HG03442 (cell line): ENCODE measurements at regions not wholly inside any gene's neighbourhood (a gene's known extent, or its start where the extent isn't known, plus 50 kb on each side); places are given as distances from the start of the nearest gene placed in this dataset.
"Not testable (repeated sequence)": the region's sequence is repeated elsewhere in the genome, so short reads cannot be mapped to it uniquely, and the experiment has no call there.

Experiments used
- ATAC-seq: cut with Tn5 transposase; IDR thresholded peaks from one replicate; pipeline ENCODE4 v1.9.1; 2021; ENCODE audit warnings: mild to moderate bottlenecking, moderate library complexity; ENCODE audit not compliant: unreplicated experiment

GRCh38 chr11:79667380-79667779 lies 226.6 kb upstream of the TENM4 start:
- no peak for ATAC-seq

GRCh38 chr11:79663017-79663416 lies 222.2 kb upstream of the TENM4 start:
- ATAC-seq: no peak

GRCh38 chr11:79661373-79661772 lies 220.5 kb upstream of the TENM4 start:
- ATAC-seq: no peak

- ATAC-seq: no peak
Observed at GRCh38 chr11:79648766-79649520, 208.1 kb upstream of the TENM4 start.

- ATAC-seq: no peak
Observed at GRCh38 chr11:79637219-79637618, 196.4 kb upstream of the TENM4 start.

GRCh38 chr11:79634905-79635304 lies 194.1 kb upstream of the TENM4 start:
- no peak for ATAC-seq

GRCh38 chr11:79627281-79627680 lies 186.5 kb upstream of the TENM4 start:
- no peak for ATAC-seq

GRCh38 chr11:79626135-79627075 lies 185.6 kb upstream of the TENM4 start:
- ATAC-seq: peak; percentile 70

- ATAC-seq: no peak
Observed at GRCh38 chr11:79623375-79623774, 182.5 kb upstream of the TENM4 start.

GRCh38 chr11:79617561-79617960 lies 176.7 kb upstream of the TENM4 start:
- no peak for ATAC-seq

GRCh38 chr11:79616392-79616851 lies 175.6 kb upstream of the TENM4 start:
- ATAC-seq: no peak

GRCh38 chr11:79615425-79615824 lies 174.6 kb upstream of the TENM4 start:
- ATAC-seq: no peak

GRCh38 chr11:79610678-79611077 lies 169.8 kb upstream of the TENM4 start:
- ATAC-seq: no peak

- ATAC-seq: no peak
Observed at GRCh38 chr11:79610139-79610538, 169.3 kb upstream of the TENM4 start.

- ATAC-seq: no peak
Observed at GRCh38 chr11:79609511-79609910, 168.7 kb upstream of the TENM4 start.

- not testable (repeated sequence) for ATAC-seq
Observed at GRCh38 chr11:79606461-79606860, 165.6 kb upstream of the TENM4 start.

GRCh38 chr11:79600711-79601110 lies 159.9 kb upstream of the TENM4 start:
- no peak for ATAC-seq

- no peak for ATAC-seq
Observed at GRCh38 chr11:79594834-79595233, 154.0 kb upstream of the TENM4 start.

- no peak for ATAC-seq
Observed at GRCh38 chr11:79592824-79593223, 152.0 kb upstream of the TENM4 start.

GRCh38 chr11:79592406-79592805 lies 151.6 kb upstream of the TENM4 start:
- no peak for ATAC-seq

- ATAC-seq: no peak
Observed at GRCh38 chr11:79582434-79582833, 141.6 kb upstream of the TENM4 start.

GRCh38 chr11:79579063-79579462 lies 138.2 kb upstream of the TENM4 start:
- ATAC-seq: no peak
